Cardiac muscle cell (in vitro differentiated cells and primary cell): ENCODE measurements at regions not wholly inside any gene's neighbourhood (a gene's known extent, or its start where the extent isn't known, plus 50 kb on each side); places are given as distances from the start of the nearest gene placed in this dataset.

Experiments used
- DNase-seq, 2 donors: peaks; one replicate each; pipeline versions ENCODE4 v3.0.0 to v3.0.0-alpha.2; 2010 to 2017; ENCODE audit warnings: low read depth in 1 of 2, low spot score in 1 of 2
- H3K27ac ChIP-seq: fragments of 200-600 bp; sonication (generic); 2 replicates; pipeline ENCODE4 v1.5.1; 2016
- H3K27me3 ChIP-seq: fragments of 200-600 bp; sonication (generic); 2 replicates; pipeline ENCODE4 v1.6.0; 2016; ENCODE audit warnings: control low read depth
- H3K36me3 ChIP-seq: fragments of 200-600 bp; sonication (generic); 2 replicates; pipeline ENCODE4 v1.5.1; 2016; ENCODE audit warnings: control low read depth
- H3K4me1 ChIP-seq: fragments of 200-600 bp; sonication (generic); 2 replicates; pipeline ENCODE4 v1.8.1; 2017; ENCODE audit warnings: low read depth, mild to moderate bottlenecking, mixed run types
- H3K4me3 ChIP-seq: fragments of 200-600 bp; sonication (generic); 2 replicates; pipeline ENCODE4 v1.5.1; 2016; ENCODE audit warnings: mild to moderate bottlenecking
- H3K9me3 ChIP-seq: fragments of 200-600 bp; sonication (generic); 2 replicates; pipeline ENCODE4 v1.5.1; 2017; ENCODE audit warnings: low read depth, mild to moderate bottlenecking, control low read depth
- CTCF ChIP-seq: IDR thresholded peaks from 2 replicates; pipeline ENCODE4 v1.5.1; 2012; ENCODE audit warnings: low read depth, mild to moderate bottlenecking, low read length

DNA sequence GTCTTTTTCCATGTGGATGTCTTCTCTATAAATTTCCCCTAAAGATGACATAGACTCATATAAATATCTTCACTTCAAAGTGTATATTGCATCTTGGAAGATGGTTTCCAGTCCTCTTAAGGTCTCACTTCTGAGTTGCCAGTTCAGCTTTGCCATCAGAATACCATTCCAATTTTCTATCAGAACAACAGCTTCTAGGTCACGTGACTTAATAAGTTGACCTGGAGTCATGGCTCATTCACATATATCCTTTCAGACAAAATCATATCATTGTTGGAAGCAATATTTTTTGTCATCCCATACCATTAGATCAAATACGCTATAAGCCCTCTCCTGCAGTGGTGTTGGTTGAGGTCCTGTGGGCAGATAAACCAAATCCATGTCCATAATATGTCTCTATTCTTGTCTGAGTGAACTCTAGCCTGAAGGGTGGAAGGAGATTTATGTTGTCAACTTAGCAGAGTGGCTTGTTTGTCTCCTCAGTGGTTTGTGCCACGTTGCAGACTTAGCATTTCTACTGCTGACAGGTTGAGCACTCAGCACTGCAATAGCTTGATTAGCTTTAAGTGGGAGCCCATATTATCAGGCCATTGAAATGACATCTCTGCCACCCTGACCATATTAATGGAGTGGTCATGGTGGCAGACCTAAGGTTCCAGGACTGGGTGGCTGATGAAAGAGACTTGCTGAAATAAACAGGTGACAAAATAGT is 123.6 kb upstream of the PCDH17 start:
- Histone ChIP-seq H3K9me3 (no peaks in the 10 kb centered on the region), H3K27me3 (peaks cover 3% of the 10 kb centered on the region), H3K36me3 (no peaks in the 10 kb centered on the region), H3K4me3 (no peak overlapping the region), H3K4me1 (no peaks in the 10 kb centered on the region), H3K27ac (no peak overlapping the region)
- TF ChIP-seq CTCF, result no peak
- peak in 1 of 2 donors; percentile 40 for DNase-seq

- Histone ChIP-seq H3K4me1 (no peaks in the 10 kb centered on the region), H3K27ac (no peak overlapping the region), H3K27me3 (peaks cover 3% of the 10 kb centered on the region), H3K36me3 (no peaks in the 10 kb centered on the region), H3K9me3 (no peaks in the 10 kb centered on the region), H3K4me3 (no peak overlapping the region)
- DNase-seq, result no peak
- no peak for TF ChIP-seq CTCF
Observed at GRCh38 chr13:57511603-57512002, 119.9 kb upstream of the PCDH17 start.

- no peak overlapping the region for H3K27ac ChIP-seq
- TF ChIP-seq CTCF, result no peak
- no peaks in the 10 kb centered on the region for H3K9me3 ChIP-seq
- no peaks in the 10 kb centered on the region for H3K36me3 ChIP-seq
- no peak for DNase-seq
- no peaks in the 10 kb centered on the region for H3K4me1 ChIP-seq
- no peak overlapping the region for H3K4me3 ChIP-seq
- H3K27me3 ChIP-seq, result no peaks in the 10 kb centered on the region
Observed at GRCh38 chr13:57527114-57527735, 104.3 kb upstream of the PCDH17 start.

DNA sequence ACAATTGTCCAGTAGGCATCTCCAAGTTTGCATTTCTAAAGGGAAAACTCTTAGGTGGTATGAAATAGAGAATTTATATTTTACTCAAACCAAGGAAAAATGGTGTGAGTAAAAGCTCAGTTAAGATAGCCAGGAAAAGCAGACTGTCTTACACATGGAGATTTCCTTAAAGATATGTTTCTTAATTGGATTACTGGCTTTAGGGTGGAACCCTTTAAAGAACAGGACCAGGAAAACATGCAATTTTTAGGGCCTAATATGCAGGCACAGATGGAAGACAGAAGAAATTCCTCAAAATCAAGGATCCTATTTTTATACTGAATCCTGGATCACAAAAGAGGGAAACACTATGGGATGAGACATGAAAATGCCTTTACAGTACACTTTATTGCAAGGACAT is 100.3 kb upstream of the PCDH17 start:
- Histone ChIP-seq H3K27me3 (no peaks in the 10 kb centered on the region), H3K4me3 (no peak overlapping the region), H3K9me3 (no peaks in the 10 kb centered on the region), H3K36me3 (no peaks in the 10 kb centered on the region), H3K4me1 (no peaks in the 10 kb centered on the region), H3K27ac (no peak overlapping the region)
- TF ChIP-seq CTCF, result no peak
- no peak for DNase-seq

GRCh38 chr13:57546942-57547341 is 84.6 kb upstream of the PCDH17 start:
- H3K4me3 ChIP-seq, result no peak overlapping the region
- TF ChIP-seq CTCF, result no peak
- H3K27me3 ChIP-seq, result no peaks in the 10 kb centered on the region
- no peaks in the 10 kb centered on the region for H3K9me3 ChIP-seq
- H3K36me3 ChIP-seq, result no peaks in the 10 kb centered on the region
- H3K27ac ChIP-seq, result no peak overlapping the region
- DNase-seq, result no peak
- H3K4me1 ChIP-seq, result no peaks in the 10 kb centered on the region
